Middle frontal gyrus (tissue), 1 donor: ENCODE measurements at regions not wholly inside any gene's neighbourhood (a gene's known extent, or its start where the extent isn't known, plus 50 kb on each side); places are given as distances from the start of the nearest gene placed in this dataset.

Experiments
- DNase-seq: peaks from one replicate; pipeline ENCODE4 v3.0.0-alpha.2; 2015; ENCODE audit warnings: low spot score; ENCODE audit errors: extremely low spot score

GRCh38 chr5:158373608-158374395 is 514.9 kb upstream of the CLINT1 start:
- DNase-seq, result no peak

GRCh38 chr5:158369241-158369640 is 510.3 kb upstream of the CLINT1 start:
- no peak for DNase-seq

- DNase-seq, result no peak
Measured at GRCh38 chr5:158368686-158369085, 509.7 kb upstream of the CLINT1 start.

- DNase-seq, result no peak
Measured at GRCh38 chr5:158364367-158364766, 505.4 kb upstream of the CLINT1 start.

- no peak for DNase-seq
Measured at GRCh38 chr5:158354958-158355357, 496.0 kb upstream of the CLINT1 start.

- DNase-seq, result no peak
Measured at GRCh38 chr5:158351485-158352125, 492.7 kb upstream of the CLINT1 start.

- no peak for DNase-seq
Measured at GRCh38 chr5:158349987-158350386, 491.0 kb upstream of the CLINT1 start.

- DNase-seq, result no peak
Measured at GRCh38 chr5:158344376-158344775, 485.4 kb upstream of the CLINT1 start.

GRCh38 chr5:158340608-158341007 is 481.7 kb upstream of the CLINT1 start:
- DNase-seq, result no peak

GRCh38 chr5:158326256-158326655 is 467.3 kb upstream of the CLINT1 start:
- no peak for DNase-seq

- DNase-seq, result no peak
Measured at GRCh38 chr5:158324236-158324635, 465.3 kb upstream of the CLINT1 start.

GRCh38 chr5:158322620-158323019 is 463.7 kb upstream of the CLINT1 start:
- DNase-seq, result no peak

GRCh38 chr5:158320934-158321333 is 462.0 kb upstream of the CLINT1 start:
- DNase-seq, result no peak

- no peak for DNase-seq
Measured at GRCh38 chr5:158320178-158320674, 461.3 kb upstream of the CLINT1 start.

GRCh38 chr5:158317507-158317906 is 458.6 kb upstream of the CLINT1 start:
- DNase-seq, result no peak

GRCh38 chr5:158313733-158314464 is 455.0 kb upstream of the CLINT1 start:
- DNase-seq, result no peak

GRCh38 chr5:158313027-158313732 is 454.2 kb upstream of the CLINT1 start:
- DNase-seq, result no peak

GRCh38 chr5:158309088-158309807 is 450.3 kb upstream of the CLINT1 start:
- DNase-seq, result no peak

GRCh38 chr5:158308429-158309025 is 449.6 kb upstream of the CLINT1 start:
- no peak for DNase-seq

GRCh38 chr5:158305861-158306260 is 446.9 kb upstream of the CLINT1 start:
- DNase-seq, result no peak
